GM12873 (cell line): ENCODE measurements at regions not wholly inside any gene's neighbourhood (a gene's known extent, or its start where the extent isn't known, plus 50 kb on each side); places are given as distances from the start of the nearest gene placed in this dataset.

Experiments
- CTCF ChIP-seq: IDR thresholded peaks from 2 replicates; pipeline ENCODE4 v1.5.1; 2012; ENCODE audit warnings: low read depth, mild to moderate bottlenecking, moderate library complexity, low read length, control low read depth; ENCODE audit not compliant: insufficient read depth; ENCODE audit errors: missing control alignments

GRCh38 chr4:122050841-122051240, 99.0 kb upstream of the TRPC3 start:
- TF ChIP-seq CTCF: no peak

GRCh38 chr4:122047456-122048425, 95.9 kb upstream of the TRPC3 start:
- TF ChIP-seq CTCF: no peak

GRCh38 chr4:122046255-122046654, 94.4 kb upstream of the TRPC3 start:
- TF ChIP-seq CTCF: no peak

GRCh38 chr4:122045533-122045932, 93.7 kb upstream of the TRPC3 start:
- TF ChIP-seq CTCF: no peak

GRCh38 chr4:122044501-122044900, 92.6 kb upstream of the TRPC3 start:
- TF ChIP-seq CTCF: no peak

GRCh38 chr4:122041312-122041711, 89.5 kb upstream of the TRPC3 start:
- TF ChIP-seq CTCF: no peak

GRCh38 chr4:122038896-122039295, 87.0 kb upstream of the TRPC3 start:
- no peak for TF ChIP-seq CTCF
